Kasumi-1 (cell line): ENCODE measurements at regions not wholly inside any gene's neighbourhood (a gene's known extent, or its start where the extent isn't known, plus 50 kb on each side); places are given as distances from the start of the nearest gene placed in this dataset.
"Not testable (repeated sequence)": the region's sequence is repeated elsewhere in the genome, so short reads cannot be mapped to it uniquely, and the experiment has no call there.

Experiments
- DNase-seq, 2 experiments: peaks; one replicate each; lab custom pipeline; 2025; lab: John Stamatoyannopoulos, UW

- no peak for DNase-seq
Measured at GRCh38 chr4:167939863-167940616, 152.3 kb upstream of the ANXA10 start.

- DNase-seq: no peak
Measured at GRCh38 chr4:167943872-167944505, 148.3 kb upstream of the ANXA10 start.

- no peak for DNase-seq
Measured at GRCh38 chr4:167944721-167945120, 147.6 kb upstream of the ANXA10 start.

- DNase-seq: no peak
Measured at GRCh38 chr4:167955006-167955405, 137.3 kb upstream of the ANXA10 start.

- no peak for DNase-seq
Measured at GRCh38 chr4:167956676-167957075, 135.7 kb upstream of the ANXA10 start.

GRCh38 chr4:167964766-167965373, 127.5 kb upstream of the ANXA10 start:
- no peak for DNase-seq

GRCh38 chr4:167966143-167966542, 126.2 kb upstream of the ANXA10 start:
- no peak for DNase-seq

- DNase-seq: no peak
Measured at GRCh38 chr4:167973513-167973912, 118.8 kb upstream of the ANXA10 start.

GRCh38 chr4:167985565-167985964, 106.8 kb upstream of the ANXA10 start:
- DNase-seq: no peak

- DNase-seq: no peak
Measured at GRCh38 chr4:167986044-167986443, 106.3 kb upstream of the ANXA10 start.

GRCh38 chr4:167987285-167987684, 105.1 kb upstream of the ANXA10 start:
- DNase-seq: no peak

- no peak for DNase-seq
Measured at GRCh38 chr4:167989815-167990214, 102.5 kb upstream of the ANXA10 start.

GRCh38 chr4:168008112-168008511, 84.2 kb upstream of the ANXA10 start:
- not testable (repeated sequence) for DNase-seq

GRCh38 chr4:168019019-168019651, 73.2 kb upstream of the ANXA10 start:
- DNase-seq: no peak

- DNase-seq: no peak
Measured at GRCh38 chr4:168019921-168020320, 72.4 kb upstream of the ANXA10 start.

- no peak for DNase-seq
Measured at GRCh38 chr4:168021666-168022065, 70.7 kb upstream of the ANXA10 start.

- no peak for DNase-seq
Measured at GRCh38 chr4:168028568-168028967, 63.8 kb upstream of the ANXA10 start.

GRCh38 chr4:168028970-168029597, 63.3 kb upstream of the ANXA10 start:
- no peak for DNase-seq

GRCh38 chr4:168037676-168038075, 54.7 kb upstream of the ANXA10 start:
- DNase-seq: no peak

GRCh38 chr4:168039593-168039992, 52.7 kb upstream of the ANXA10 start:
- no peak for DNase-seq
